NCI-H2081 (cell line): ENCODE measurements at regions not wholly inside any gene's neighbourhood (a gene's known extent, or its start where the extent isn't known, plus 50 kb on each side); places are given as distances from the start of the nearest gene placed in this dataset.
"Not testable (repeated sequence)": the region's sequence is repeated elsewhere in the genome, so short reads cannot be mapped to it uniquely, and the experiment has no call there.

ENCODE experiments used
- DNase-seq, 2 experiments: peaks; one replicate each; lab custom pipeline; 2025; lab: John Stamatoyannopoulos, UW

GRCh38 chr5:42894057-42894456, 82.4 kb upstream of the SELENOP start:
- DNase-seq: no peak

DNA sequence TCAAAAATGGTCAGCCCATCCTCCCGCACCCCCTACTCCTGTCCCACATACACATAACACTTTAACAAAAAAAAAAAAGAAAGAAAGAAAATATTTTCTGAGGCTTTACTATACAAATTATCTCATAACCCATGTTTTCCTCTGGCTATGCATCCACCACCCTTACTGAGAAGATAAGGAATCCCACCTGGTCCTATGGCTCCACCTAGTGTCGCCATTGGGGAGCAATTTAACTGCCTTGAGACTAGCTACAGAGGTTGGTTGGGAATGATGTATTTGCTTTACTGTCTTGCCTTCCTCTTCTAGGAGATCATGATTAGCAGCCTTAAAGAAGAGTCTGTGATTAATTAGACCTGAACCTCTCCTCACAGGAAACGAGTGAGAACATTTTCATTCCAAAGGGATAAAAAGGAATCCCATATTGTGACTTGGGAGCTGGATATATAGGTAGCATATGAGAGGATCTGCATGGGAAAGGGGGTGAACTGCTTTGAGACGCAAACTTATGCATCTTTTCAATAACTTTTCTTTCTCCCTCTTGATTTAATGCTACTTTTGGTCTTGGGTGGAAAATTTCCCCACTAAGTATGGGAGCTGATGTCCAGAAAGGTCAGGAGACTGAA, 77.7 kb upstream of the SELENOP start:
- peak; percentile 84 to 86 for DNase-seq

GRCh38 chr5:42888771-42889170, 77.1 kb upstream of the SELENOP start:
- DNase-seq: no peak

- DNase-seq: no peak
These were observed 75.9 kb upstream of the SELENOP start for GRCh38 chr5:42887575-42887974.

GRCh38 chr5:42887097-42887496, 75.4 kb upstream of the SELENOP start:
- no peak for DNase-seq

- DNase-seq: no peak
These were observed 74.9 kb upstream of the SELENOP start for GRCh38 chr5:42886635-42887034.

DNA sequence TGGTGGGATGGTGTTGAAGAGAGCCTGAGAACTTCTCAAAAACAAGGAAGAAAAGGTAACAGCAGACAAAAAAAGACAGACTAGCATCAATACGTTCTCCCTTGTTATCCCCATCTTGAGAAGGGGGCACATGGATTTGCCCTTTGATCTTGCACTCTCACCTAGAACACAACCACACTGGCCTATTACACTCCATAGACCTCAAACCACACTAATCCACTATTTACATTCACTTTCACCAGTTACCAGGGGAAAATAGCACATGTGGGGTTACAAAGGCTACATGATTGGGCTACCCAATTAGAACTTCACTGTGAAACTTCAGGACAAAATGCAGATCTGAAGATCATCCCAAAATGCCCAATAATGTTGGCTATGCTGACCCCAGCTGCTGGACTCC, 72.6 kb upstream of the SELENOP start:
- no peak for DNase-seq

DNA sequence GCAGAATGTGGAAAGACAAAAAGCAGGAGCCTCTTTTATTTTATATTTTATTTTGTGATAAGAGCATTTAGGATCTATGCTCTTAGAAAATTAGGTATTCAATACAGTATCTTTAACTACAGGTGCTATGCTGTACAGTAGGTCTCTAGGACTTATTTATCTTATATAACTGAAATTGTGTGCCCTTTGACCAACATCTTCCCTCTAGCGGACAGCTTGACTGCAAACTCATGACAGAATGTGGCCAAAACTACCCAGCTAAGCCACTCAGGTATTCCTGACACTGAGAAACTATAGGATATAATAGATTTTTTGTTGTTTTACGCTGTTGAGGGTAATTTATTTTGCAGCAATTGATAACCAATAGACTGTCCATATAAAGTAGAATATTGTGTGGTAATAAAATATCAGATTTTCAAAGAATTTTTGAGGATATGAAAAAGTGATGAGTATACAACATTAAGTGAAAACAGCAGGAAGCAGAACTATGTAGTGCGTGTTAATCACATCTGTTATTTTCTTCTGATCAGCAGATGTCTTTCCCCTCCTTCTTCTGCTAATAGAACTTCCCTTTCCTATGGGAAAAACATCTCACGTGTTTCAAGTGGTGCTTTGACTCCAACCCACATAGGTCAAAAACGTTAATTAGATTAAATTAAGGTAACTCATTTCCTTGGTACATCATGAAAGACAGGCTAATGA, 69.9 kb upstream of the SELENOP start:
- no peak for DNase-seq

- no peak for DNase-seq
These were observed 68.9 kb upstream of the SELENOP start for GRCh38 chr5:42880496-42881150.

GRCh38 chr5:42879291-42879690, 67.6 kb upstream of the SELENOP start:
- DNase-seq: no peak

GRCh38 chr5:42878550-42878949, 66.9 kb upstream of the SELENOP start:
- DNase-seq: no peak

DNA sequence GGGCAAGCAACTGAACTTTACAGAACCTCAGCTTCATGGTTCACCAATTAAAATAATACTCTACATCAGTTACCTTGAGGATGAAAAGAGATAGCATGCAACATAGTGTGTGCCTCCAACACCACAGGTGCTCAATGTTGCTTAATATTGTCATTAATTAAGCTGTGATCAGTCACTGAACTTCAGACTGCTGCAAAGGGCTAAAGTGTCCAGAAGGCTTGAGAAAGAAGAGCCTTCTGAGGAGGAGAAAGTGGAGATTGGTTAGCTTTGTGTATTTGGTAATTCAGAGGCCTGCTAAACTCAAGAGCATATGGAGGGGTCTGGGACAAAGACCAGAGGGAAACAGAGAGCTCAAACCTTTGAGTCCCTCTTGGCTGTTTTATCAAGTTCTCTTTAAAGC, 66.3 kb upstream of the SELENOP start:
- DNase-seq: no peak

DNA sequence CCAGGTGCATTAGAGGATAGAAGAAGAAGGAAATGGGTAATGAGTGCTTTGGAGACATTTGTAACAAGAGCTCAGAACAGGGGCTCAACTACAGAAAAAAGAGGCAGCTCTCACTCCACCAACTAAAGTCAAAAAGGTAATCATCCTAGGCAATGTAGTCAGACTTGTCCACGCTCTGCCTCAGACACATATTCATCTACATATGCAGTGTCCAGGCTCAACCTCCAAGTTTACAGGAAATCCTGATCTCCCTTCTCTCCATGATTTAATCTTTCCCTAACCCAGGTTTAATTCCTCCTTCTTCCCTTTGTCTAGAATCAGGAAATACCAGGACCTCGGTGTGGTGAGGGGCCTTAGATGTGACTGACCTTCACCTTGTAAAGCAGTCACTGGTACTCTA, 65.7 kb upstream of the SELENOP start:
- DNase-seq: no peak

DNA sequence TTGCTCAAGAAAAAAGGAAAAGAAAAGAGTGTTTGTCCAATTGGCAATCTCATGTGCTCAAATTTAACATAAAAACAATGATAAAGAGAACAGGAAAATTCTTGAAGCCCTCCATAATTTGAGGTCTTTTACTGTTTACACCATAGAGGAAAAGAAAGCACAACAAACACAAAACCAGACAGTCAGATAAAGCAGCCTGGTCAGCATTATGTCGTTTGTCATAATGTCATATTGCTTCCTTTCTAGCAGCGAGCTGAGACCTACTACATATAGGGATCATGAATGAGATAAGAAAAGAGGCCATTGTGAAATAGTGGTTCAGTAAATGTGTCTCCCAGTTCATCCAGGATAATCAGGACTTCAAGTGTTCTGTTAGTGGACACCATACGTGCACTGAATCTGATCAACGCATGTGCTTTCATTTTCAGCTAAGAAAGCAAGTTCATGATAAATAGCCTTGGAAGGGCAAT, 64.7 kb upstream of the SELENOP start:
- no peak for DNase-seq

DNA sequence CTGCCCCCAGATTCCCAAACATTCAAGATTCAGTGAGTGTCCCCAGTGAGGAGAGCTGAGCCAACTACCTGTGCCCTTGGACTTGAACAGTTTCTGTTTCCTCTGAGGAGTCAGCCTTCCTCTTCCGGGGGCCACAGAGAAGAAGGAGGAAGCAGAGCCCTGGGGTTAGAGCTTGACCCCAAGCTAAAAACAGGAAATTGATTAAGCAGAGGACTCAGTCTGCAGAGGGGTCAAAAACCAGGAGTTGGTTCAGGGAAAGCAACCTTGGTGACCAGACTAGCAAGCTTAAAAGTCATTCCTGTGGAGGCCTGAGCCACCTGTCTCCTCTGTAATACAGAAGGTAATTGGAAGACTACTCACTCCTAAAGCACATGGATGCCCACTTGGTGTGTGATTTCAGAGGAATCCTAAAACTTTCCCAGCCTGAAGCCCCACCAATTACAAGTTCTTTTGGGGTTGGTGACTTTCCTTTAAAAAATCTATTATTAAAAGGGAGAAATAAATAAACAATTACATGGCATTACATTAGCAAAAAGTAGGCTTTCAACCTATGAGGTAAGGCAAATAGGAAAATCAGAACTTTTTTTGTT, 64.2 kb upstream of the SELENOP start:
- DNase-seq: no peak

GRCh38 chr5:42875211-42875610, 63.5 kb upstream of the SELENOP start:
- no peak for DNase-seq

DNA sequence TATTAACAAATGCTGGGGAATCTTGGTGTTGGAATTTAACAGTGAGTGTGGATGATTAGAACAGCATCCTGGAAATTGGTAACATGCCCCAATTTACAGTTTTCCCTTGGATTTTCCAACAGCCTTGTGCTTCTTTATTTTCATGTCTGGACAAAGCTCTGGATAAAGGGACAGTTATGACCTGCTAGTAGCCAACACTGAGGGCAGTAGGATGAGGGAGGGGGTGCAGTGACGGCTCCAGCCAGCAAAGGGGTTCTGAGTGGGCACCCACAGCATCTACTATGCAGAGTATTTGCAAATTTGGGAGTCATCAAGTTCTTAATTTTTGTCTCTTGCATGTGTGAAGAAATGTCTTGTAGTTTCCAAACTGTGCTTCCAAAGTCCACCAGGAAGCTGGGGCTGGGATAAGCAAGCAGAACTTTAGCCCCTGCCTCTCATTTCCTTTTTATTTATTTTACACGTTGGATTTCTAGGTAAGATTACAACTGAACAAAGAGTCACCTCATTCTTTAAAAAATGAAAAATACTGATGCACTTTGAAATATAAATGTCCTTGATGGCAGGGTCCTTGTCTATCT, 63.0 kb upstream of the SELENOP start:
- no peak for DNase-seq

DNA sequence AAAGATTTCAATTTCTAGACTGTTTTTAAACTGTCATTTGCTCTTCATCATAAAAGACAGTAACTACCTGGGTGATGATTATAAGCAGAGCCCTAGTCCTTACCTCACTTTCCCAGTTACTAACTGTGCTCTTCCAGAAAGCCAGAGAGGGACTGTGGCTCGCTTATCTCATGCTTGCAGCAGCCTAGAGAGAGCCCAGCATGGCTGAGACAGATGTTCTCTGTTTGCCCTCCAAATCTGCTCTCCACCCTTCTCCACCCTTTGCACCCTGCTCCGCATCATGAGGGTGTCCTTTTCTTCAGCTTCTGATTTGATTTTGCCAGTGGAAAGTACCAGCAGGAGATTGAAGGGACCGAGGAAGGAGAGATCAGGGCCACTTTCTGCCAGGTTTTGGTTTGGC, 61.2 kb upstream of the SELENOP start:
- DNase-seq: no peak

GRCh38 chr5:42870882-42871418, 59.3 kb upstream of the SELENOP start:
- DNase-seq: no peak

GRCh38 chr5:42868417-42868816, 56.7 kb upstream of the SELENOP start:
- not testable (repeated sequence) for DNase-seq

DNA sequence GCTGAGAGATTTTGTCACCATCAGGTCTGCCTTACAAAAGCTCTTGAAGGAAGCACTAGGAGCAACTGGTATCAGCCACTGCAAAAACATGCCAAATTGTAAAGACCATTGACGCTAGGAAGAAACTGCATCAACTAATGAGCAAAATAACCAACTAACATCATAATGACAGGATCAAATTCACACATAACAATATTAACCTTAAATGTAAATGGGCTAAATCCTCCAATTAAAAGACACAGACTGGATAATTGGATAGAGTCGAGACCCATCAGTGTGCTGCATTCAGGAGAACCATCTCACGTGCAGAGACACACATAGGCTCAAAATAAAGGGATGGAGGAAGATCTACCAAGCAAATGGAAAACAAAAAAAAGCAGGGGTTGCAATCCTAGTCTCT, 53.1 kb upstream of the SELENOP start:
- not testable (repeated sequence) for DNase-seq
